GM21576 (cell line): ENCODE measurements at regions not wholly inside any gene's neighbourhood (a gene's known extent, or its start where the extent isn't known, plus 50 kb on each side); places are given as distances from the start of the nearest gene placed in this dataset.
"Not testable (repeated sequence)": the region's sequence is repeated elsewhere in the genome, so short reads cannot be mapped to it uniquely, and the experiment has no call there.

Source experiments
- ATAC-seq: cut with Tn5 transposase; IDR thresholded peaks from one replicate; pipeline ENCODE4 v1.9.1; 2021; ENCODE audit warnings: mild to moderate bottlenecking, moderate library complexity; ENCODE audit not compliant: unreplicated experiment

DNA sequence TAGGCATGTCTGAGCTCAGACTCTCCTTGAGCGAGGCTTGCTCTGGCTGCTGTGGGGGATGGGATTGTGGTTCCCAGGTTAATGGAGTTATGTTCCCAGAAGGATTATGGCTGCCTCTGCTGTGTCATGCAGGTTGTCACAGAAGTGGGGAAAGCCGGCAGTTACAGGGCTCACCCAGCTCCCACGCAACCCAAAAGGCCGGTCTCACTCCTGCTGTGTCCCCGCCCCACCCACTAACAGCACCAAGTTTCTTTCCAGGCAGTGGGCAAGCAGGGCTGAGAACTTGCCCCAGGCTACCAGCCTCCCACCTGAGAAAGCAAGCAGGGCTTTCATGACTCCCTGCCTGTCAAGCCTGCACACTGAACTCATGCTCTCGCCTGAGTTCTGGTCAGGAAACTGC is 750.5 kb downstream of the FRK start:
- ATAC-seq: no peak

DNA sequence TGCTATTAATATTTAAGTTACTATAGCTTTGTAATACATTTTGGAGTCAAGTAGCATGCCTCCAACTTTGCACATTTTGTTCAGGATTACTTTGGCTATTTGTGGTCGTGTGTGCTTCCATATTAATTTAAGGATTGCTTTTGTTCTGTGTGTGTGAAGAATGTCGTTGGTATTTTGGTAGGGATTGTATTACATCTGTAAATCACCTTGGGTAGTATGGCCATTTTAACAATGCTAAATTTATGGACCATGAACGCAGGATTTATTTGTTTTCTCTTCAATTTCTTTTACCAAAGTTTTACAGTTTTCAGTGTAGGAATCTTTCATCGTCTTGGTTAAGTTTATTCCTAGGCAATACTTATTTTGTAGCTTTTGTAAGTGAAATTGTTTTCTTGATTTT is 758.0 kb downstream of the FRK start:
- ATAC-seq: no peak

DNA sequence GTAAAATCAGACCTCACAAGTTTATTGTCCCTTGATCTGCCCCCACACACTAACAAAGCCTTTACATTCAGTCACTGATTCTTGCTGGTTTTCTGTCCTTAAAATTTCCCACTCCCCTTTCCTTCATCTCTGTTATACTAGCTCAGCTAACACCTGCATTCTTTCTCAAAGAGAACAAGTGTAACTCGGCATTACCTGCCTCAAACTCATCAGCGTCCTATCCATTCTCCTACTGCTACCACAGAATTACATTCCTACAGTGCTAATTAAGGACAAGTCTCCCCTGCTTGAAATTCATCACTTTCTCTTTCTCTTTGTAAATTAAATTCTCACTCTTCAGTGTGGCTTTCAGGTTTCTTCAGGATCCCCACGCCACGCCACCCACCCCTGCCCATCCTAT is 773.2 kb downstream of the FRK start:
- ATAC-seq: no peak

DNA sequence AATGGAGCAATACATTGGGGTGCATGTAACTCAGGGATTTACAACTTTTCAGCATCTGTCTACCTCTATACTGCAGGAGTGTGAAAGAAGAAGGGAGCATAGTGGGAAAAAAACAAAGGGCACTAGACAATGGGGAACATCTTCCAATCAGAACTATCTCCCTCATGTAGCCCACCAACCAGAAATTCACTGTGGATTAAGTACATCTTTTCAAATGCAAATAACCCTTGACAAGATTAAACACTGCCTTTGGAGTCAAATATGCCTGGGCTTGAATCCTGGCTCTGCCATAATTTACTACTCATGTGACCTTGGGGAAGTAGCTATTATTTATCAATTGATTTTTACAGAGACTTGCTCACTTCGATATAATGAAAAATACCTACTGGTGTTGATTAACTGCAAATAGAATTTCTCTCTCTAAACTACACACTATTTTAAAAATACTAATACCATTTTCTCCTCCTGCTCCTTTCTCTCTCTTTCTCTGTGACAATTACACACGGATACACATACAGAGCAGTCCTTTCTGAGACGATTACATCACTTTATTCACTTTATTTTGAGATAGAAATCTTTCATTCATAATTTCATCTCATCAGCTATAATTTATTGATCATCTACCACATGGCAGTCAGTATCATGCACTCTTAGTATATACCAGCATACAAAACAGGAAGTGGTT is 783.7 kb downstream of the FRK start:
- ATAC-seq: no peak

DNA sequence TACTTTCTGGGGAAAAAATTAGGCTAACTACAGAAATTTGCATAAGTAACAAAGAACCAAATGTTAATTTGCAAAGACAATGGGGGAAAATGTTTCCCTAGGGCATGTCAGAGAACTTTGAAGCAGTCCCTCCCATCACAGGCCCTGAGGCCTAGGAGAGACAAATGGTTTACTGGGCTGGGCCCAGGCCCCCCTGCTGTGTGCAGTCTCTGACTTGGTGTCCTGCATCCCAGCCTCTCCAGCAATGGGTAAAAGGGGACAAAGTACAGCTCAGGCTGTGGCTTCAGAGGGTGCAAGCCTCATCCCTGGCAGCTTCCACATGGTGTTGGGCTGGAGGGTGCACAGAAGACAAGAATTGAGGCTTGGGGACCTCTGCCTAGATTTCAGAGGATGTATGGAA is 788.4 kb downstream of the FRK start:
- ATAC-seq: no peak

DNA sequence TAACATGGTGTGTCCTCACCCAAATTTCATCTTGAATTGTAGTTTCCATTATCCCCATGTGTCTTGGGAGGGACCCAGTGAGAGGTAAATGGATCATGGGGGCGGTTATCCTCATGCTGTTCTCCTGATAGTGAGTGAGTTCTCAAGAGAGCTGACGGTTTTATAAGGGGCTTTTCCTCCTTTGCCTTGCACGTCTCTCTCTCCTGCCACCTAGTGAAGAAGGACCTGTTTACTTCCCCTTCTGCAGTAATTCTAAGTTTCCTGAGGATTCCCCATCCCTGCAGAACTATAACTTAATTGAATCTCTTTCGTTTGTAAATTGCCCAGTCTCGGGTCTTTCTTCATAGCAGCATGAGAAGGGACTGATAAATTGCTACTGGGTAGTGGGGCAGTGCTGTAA is 789.3 kb downstream of the FRK start:
- no peak for ATAC-seq

DNA sequence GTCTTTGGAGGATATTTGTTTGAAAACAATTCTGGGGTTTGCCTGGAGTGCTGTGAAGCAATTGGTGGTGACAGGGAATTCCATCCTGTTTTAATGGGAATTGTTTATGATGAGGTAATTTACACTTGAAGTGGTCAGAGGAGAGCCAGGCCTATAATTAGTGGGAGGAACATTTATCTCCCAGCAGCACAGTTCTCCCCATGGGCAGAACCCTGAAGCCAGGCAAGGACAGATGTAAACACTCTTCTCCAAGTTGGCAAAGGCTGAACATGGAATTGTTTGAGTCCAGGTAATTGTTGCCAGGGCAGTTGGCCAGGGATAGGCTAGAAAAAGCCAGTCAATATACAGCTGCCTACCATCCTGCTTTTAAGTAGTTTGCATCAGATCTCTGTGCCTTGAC is 789.7 kb downstream of the FRK start:
- no peak for ATAC-seq

DNA sequence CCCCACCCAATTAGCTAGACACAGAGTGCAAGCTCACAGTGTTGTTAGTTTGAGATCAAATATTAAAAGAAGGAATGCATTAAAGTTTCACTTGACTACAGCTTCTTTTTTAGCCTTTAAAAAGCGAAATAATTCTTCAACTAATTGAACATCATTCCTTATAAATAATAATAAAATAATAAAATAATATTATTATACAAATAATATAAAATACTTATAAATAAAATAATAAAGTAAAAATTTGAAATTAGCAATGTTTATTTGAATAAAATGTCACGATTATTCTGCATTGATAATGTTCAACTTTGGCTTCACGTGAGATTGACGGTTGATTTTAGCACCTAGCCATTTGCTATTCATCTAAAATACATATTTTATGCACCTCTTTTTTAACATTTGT is 819.3 kb downstream of the FRK start:
- ATAC-seq: no peak

DNA sequence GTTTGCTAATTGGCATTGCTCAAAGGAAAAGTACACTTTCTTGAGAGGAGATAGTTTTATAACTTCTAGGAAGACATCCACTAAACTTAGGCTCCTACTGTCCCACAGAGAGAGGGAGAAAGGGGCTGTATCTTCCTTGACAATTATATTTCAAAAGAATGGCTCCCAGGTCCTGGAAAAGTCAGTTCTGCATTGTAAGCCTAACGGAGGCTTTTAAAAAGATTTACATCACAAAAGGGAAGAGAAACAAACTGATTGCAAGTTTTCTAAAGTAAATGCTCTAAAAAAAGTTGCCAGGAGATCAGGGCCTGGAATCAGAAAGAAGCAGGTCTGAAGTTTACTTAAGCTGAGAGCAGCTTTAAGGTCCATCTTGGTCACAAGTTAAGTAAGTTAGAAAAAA is 839.5 kb downstream of the FRK start:
- no peak for ATAC-seq

DNA sequence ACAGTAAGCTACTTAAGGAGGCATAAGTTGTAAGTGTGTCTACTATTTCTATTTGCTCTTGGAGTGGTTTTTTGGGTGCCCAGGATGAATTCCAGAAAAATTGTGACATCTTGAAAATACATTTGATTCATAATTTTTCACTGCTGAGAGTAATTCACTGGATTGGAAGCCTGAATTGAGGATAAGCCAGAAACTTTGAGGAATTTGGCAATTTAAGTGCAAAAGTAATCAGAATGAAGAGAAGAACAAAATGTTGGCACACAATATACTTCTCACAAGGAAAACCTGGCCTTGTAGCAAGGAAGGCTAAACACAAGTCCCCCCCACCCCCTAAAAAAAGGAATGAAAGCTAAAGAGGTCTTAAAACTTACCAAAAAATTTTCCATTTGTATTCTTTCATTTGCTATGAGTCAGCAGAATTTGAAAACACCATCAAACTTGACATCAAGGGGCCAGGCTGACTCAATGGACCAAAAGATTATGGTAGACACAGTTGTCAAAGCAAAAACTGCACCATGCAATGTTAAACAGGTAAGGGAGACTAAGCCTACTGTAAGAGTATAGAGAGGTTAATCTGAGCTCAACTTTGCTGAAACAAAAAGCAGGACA is 840.0 kb downstream of the FRK start:
- no peak for ATAC-seq

DNA sequence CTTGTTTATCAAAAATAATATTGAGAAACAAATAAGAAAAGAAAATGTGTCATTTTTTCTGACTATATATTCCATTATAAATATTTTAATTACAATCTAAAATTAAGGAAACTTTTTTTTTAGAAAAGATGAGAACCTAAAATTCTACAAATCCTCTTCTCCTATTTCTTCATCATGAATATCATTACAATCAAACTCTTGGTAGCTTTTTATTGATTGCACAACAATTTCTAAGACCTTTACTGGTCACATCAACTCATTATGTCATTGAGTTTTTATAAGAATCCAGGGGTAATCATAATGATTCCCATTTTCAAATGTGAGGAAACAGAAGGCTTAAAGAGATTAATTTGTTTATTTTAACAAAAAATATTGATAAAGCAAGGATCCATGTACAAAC is 841.0 kb downstream of the FRK start:
- ATAC-seq: no peak

DNA sequence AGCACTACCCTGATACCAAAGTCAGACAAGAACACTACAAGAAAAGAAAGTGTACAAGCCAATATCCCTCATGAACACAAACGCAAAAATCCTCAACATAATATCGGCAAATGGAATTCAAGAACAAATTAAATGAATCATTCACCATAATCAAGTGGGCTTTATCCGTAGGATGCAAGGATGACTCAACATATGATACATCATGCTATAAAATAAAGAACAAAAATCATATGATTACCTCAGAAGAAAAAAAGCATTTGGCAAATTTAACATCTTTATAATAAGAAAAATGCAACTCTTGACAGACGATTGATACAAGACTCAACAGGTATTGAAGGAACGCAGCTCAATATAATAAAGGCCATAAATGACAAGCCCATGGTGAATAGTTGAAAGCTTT is 843.9 kb downstream of the FRK start:
- ATAC-seq: no peak

DNA sequence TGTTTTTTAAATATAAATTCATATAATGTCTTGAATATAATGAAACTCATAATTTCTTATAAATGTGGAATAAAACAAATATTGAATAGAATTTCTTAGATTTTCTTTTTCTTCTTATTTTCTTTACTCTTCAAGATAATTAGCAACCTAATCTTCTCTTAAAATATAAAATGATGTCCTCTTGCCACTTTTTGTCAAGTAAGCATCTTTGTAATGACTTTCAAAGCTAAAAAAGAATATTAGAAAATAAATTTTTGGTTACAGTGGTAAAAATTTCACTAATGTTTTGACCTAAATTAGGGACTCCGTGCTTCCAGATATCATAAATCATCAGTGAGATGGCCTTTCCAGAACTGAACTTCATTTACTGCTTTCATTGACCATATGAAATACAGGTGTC is 846.4 kb downstream of the FRK start:
- ATAC-seq: no peak

DNA sequence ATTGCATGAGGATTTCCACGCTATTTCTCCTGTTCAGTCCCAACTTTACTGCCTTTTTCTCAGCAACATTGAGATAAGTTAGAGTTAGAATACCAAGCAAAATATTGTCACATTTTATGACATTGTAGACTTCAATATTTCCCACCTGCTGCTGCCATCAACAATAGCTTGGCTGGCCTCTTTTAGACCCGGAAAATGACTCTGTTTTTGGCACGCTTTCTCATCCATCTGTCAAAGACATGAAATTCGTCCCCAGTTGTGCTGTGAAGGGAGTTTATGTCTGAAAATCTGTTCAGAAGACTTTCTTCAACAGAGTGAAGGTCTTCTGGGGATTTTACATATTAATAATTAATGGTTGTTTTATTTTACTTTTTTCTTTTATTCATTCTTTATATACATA is 857.3 kb downstream of the FRK start:
- ATAC-seq: no peak

DNA sequence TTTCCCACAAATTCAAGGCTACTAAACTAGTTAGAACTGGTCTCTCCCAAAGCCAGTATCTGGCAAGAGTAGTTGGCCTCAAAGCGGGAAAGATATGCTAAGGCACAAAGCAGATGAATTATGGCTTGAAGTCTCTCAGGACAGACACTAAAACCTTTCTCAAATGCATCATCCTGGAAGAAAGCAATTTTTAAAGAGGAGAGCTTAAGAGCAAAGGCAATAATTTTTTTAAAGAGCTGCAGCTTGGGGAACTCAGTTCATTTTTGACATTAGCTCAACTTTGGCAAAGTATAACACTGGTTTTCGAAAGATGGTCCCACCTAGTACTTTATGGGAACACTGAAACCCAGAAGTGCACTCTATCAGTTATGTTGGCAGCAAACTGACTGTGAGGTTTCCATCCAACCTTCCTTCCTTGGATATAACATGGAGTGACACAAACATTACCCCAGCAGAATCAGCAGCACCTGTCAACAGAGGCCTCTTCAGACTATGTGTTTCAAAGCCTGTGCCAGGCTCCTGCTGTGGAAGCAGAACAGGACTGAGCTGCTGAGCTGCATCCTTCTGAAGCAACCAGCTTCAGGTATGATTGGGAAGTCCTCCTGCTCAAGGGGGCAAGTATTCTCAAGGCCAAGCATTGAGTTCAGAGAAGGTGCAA is 852.3 kb upstream of the HS3ST5 start:
- ATAC-seq: no peak

DNA sequence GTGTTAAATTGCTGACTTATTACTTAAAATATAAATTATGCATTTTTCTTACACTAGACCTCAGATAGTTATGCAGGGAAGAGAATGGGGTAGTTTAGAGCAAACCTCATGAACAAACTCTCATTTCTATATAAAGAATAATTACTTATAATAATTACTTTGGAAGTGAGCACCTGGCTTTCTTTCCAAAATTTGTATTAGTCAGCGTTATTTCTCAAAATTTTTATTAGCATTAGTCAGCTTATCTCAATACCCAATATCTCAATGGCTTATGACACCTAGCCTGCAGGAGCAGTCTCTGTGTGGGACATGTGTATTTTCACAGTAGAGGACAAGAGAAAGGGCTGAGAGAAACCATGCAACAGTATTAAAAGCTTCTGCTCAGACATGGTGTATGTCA is 849.2 kb upstream of the HS3ST5 start:
- ATAC-seq: no peak

DNA sequence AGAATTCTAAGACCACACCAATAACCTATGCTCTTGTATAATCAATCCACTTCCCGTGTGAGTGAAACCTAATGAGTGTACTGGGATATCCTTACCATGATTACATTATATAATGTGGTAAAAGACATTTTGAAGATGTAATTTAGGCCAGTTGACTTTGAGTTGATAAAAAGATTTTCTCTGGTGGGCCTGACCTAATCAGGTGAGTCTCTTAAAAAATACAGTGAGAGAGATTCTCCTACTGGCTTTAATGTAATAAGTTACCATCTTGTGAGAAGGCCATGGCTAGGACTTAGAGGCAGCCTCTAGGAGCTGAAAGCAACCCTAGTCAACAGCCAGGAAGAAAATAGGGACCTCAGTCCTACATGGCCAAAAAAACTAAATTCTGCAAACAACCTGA is 847.7 kb upstream of the HS3ST5 start:
- no peak for ATAC-seq

DNA sequence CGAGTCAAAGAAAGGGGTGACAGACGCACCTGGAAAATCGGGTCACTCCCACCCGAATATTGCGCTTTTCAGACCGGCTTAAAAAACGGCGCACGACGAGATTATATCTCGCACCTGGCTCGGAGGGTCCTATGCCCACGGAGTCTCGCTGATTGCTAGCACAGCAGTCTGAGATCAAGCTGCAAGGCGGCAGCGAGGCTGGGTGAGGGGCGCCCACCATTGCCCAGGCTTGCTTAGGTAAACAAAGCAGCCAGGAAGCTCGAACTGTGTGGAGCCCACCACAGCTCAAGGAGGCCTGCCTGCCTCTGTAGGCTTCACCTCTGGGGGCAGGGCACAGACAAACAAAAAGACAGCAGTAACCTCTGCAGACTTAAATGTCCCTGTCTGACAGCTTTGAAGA is 832.6 kb upstream of the HS3ST5 start:
- ATAC-seq: not testable (repeated sequence)

DNA sequence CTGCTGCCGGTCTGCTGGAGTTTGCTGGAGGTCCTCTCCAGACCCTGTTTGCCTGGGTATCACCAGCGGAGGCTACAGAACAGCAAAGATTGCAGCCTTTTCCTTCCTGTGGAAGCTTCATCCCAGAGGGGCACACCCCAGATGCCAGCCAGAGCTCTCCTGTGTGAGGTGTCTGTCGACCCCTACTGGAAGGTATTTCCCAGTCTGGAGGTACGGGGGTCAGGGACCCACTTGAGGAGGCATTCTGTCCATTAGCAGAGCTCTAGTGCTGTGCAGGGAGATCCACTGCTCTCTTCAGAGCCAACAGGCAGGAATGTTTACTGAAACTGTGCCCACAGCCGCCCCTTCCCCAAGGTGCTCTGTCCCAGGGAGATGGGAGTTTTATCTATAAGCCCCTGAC is 823.1 kb upstream of the HS3ST5 start:
- ATAC-seq: not testable (repeated sequence)

DNA sequence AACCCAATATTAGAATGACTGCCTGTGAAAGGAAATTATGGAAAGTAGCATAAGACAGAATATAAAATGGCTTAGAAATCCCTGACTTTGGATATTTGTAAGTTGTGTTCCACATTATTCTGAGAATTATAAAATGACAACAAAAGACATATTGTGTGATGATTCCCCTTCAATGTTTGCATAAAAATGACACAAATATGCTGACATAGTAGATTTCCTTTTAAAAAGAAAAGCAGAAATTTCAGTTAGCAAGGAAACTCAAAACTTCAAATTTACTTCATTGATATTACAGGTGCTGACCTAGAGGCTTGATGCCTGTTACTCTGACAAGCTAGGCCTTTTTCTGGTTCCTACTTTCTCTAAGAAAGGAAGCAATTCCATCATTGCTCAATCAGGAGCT is 816.9 kb upstream of the HS3ST5 start:
- no peak for ATAC-seq

DNA sequence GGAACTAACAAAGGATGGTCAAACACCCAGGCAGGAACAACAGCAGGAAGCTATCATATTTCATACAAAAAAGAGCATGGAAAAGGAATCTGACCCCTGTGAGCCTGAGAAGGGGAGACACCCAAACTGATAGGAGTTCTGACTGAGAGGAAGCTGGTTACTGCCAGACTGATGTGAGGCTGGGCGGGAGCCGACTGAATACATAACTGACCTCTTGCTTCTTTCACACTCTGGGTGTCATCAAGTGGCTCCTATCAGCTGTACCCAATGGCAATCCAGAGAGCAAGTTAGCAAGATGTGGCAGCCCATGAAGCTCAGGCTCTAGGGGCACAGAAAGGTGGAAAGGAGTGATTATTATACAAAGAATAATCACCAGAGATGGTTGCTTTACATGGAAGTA is 795.1 kb upstream of the HS3ST5 start:
- no peak for ATAC-seq

DNA sequence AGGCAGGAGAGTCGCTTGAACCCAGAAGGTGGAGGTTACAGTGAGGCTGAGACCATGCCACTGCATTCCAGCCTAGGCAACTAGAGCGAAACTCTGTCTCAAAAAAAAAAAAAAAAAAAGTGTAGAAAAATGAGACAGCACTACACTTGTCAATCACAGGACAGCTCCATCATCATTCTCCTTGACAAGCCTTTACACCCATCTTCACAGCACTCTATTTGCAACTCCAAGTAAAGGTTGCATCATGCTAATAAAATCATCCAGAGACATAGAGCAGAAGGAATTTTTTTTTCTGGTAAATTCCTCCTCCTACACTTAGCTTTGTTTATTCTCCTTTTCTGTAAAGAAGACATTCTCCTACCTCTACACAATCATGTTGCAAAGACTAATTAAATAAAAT is 791.0 kb upstream of the HS3ST5 start:
- ATAC-seq: no peak
